Ovary (tissue), 7 donors: ENCODE measurements at regions not wholly inside any gene's neighbourhood (a gene's known extent, or its start where the extent isn't known, plus 50 kb on each side); places are given as distances from the start of the nearest gene placed in this dataset.

ENCODE experiments used
- DNase-seq, 5 donors: peaks; one replicate each; pipeline ENCODE4 v3.0.0-alpha.2; 2019 to 2020
- H3K27ac ChIP-seq, 2 donors: fragments of 200-600 bp; one replicate each; pipeline versions ENCODE4 v1.5.1 to v1.8.0; 2019 to 2022
- H3K27me3 ChIP-seq: fragments of 200-600 bp; one replicate; pipeline ENCODE4 v1.8.0; 2022
- H3K36me3 ChIP-seq: fragments of 200-600 bp; sonication (generic); one replicate; pipeline ENCODE4 v1.5.1; 2019
- H3K4me1 ChIP-seq: one replicate; pipeline ENCODE4 v1.8.1; 2013; ENCODE audit warnings: mild to moderate bottlenecking, moderate library complexity; ENCODE audit not compliant: insufficient read depth
- H3K4me3 ChIP-seq: fragments of 200-600 bp; sonication (generic); one replicate; pipeline ENCODE4 v1.5.1; 2017
- H3K9me3 ChIP-seq, 2 donors: fragments of 200-600 bp in 1 of 2; sonication (generic) in 1 of 2; one replicate each; pipeline versions ENCODE4 v1.5.1 to v1.8.1; 2013 to 2019; ENCODE audit warnings: mild to moderate bottlenecking in 1 of 2, moderate library complexity in 1 of 2
- CTCF ChIP-seq, 3 donors: fragments of 450-650 bp in 2 of 3; fragments of 200-600 bp in 1 of 3; IDR thresholded peaks; one replicate each; pipeline versions ENCODE4 v1.5.1 to v1.8.0; 2016 to 2022; ENCODE audit warnings: antibody characterized with exemption in 3 of 3, mild to moderate bottlenecking in 1 of 3
- EP300 ChIP-seq: sonication (generic); formaldehyde crosslinking; IDR thresholded peaks from one replicate; pipeline ENCODE4 v1.6.1; 2017; ENCODE audit warnings: antibody characterized with exemption
- POLR2A ChIP-seq: fragments of 450-650 bp; IDR thresholded peaks from one replicate; pipeline ENCODE4 v1.6.1; 2017; ENCODE audit warnings: antibody characterized with exemption, mild to moderate bottlenecking, moderate library complexity
- WGBS, 3 donors: extraction: QIAGEN DNeasy Blood & Tissue Kit in 1 of 3; methylation state at CpG; one replicate each; pipeline versions ENCODE4 v1.1.5 to v1.1.7; 2013 to 2017; 5-methylcytosine and 5-hydroxymethylcytosine counted together
- intact Hi-C, 4 donors: fragments of 100-400 bp; cut with DNase I; formaldehyde crosslinking; loops; one replicate each; pipeline versions ENCODE4 v1.11.0 to v1.15.1; 2022 to 2023
- donor health status: DM: no; HTN: no; CAD: no; lungs with moderate emphysema.
- donor health status: DM: no; HTN: no; CAD: no.
- donor health status: Bipolar disorder and iron deficiency.
- donor health status: DM: no; HTN: no; CAD: no.
- donor health status: DM: yes; HTN: yes; CAD: no.

- H3K27ac ChIP-seq = peak overlapping the region; percentile 36 to 70
- H3K4me3 ChIP-seq = no peak overlapping the region
- DNase-seq = no peak
- peaks cover 25% of the 10 kb centered on the region for H3K4me1 ChIP-seq
- intact Hi-C loops = no loop called here
- H3K27me3 ChIP-seq = no peaks in the 10 kb centered on the region
- no peak for TF ChIP-seq EP300
- TF ChIP-seq CTCF (IDR thresholded peaks at IDR 0.05) = no peak
- TF ChIP-seq POLR2A = no peak
- no peaks in the 10 kb centered on the region for H3K9me3 ChIP-seq
- WGBS, 3 donors = 41 to 49% (median 45%) methylated on average over 19 to 20 of the region's 20 CpGs
- H3K36me3 ChIP-seq = no peaks in the 10 kb centered on the region
Observed at GRCh38 chr9:129455151-129455995, 165.5 kb downstream of the C9orf50 start.

GRCh38 chr9:129454467-129455067 is 166.3 kb downstream of the C9orf50 start:
- no peak overlapping the region for H3K4me3 ChIP-seq
- H3K27me3 ChIP-seq = no peaks in the 10 kb centered on the region
- TF ChIP-seq POLR2A (no peak), EP300 (no peak), CTCF (IDR thresholded peaks at IDR 0.05) (no peak)
- H3K36me3 ChIP-seq = no peaks in the 10 kb centered on the region
- DNase-seq = no peak
- H3K27ac ChIP-seq = peak overlapping the region; percentile 36 to 70
- no peaks in the 10 kb centered on the region for H3K9me3 ChIP-seq
- 94% methylated on average over 8 of the region's 8 CpGs for WGBS, 3 donors
- intact Hi-C loops = loop anchor here in 1 of 4 donors (5.0 kb wide), 1 partner anchor 42 kb away; no protein-coding TSS in a partner anchor
- peaks cover 22% of the 10 kb centered on the region for H3K4me1 ChIP-seq

- H3K4me3 ChIP-seq = no peak overlapping the region
- H3K36me3 ChIP-seq = no peaks in the 10 kb centered on the region
- intact Hi-C loops = loop anchor here in 1 of 4 donors (5.0 kb wide), 1 partner anchor 41 kb away; no protein-coding TSS in a partner anchor
- DNase-seq = no peak
- TF ChIP-seq CTCF (IDR thresholded peaks at IDR 0.05) (no peak), EP300 (no peak), POLR2A (no peak)
- H3K27me3 ChIP-seq = no peaks in the 10 kb centered on the region
- H3K4me1 ChIP-seq = peaks cover 16% of the 10 kb centered on the region
- no peak overlapping the region for H3K27ac ChIP-seq
- no peaks in the 10 kb centered on the region for H3K9me3 ChIP-seq
Observed at GRCh38 chr9:129453734-129454133, 167.2 kb downstream of the C9orf50 start.

GRCh38 chr9:129451669-129452068 is 169.2 kb downstream of the C9orf50 start:
- DNase-seq = peak; percentile 54 to 70 (median 59)
- Histone ChIP-seq H3K27me3 (no peaks in the 10 kb centered on the region), H3K4me3 (no peak overlapping the region), H3K9me3 (no peaks in the 10 kb centered on the region), H3K27ac (peak overlapping the region; percentile 95 to 98), H3K4me1 (peaks cover 14% of the 10 kb centered on the region), H3K36me3 (no peaks in the 10 kb centered on the region)
- intact Hi-C loops = loop anchor here in 1 of 4 donors (5.0 kb wide), 1 partner anchor 39 kb away; no protein-coding TSS in a partner anchor
- 12 to 20% (median 14%) methylated on average over 10 of the region's 10 CpGs for WGBS, 3 donors
- TF ChIP-seq CTCF (IDR thresholded peaks at IDR 0.05) = no peak
- TF ChIP-seq POLR2A = no peak
